Fibroblast of lung (primary cell): ENCODE measurements at regions not wholly inside any gene's neighbourhood (a gene's known extent, or its start where the extent isn't known, plus 50 kb on each side); places are given as distances from the start of the nearest gene placed in this dataset.

Source experiments
- DNase-seq, 2 donors: peaks; one replicate each; pipeline versions ENCODE4 v3.0.0 to v3.0.0-alpha.2; 2010; ENCODE audit warnings: low read depth in 2 of 2
- H2AFZ ChIP-seq: 2 replicates; pipeline ENCODE4 v1.5.1; 2012; ENCODE audit warnings: low read length, control low read depth, inconsistent platforms
- H3K27ac ChIP-seq: 2 replicates; pipeline ENCODE4 v1.5.1; 2011; ENCODE audit warnings: low read length, control low read depth; ENCODE audit not compliant: insufficient read depth
- H3K27me3 ChIP-seq: 2 replicates; pipeline ENCODE4 v1.5.1; 2011; ENCODE audit warnings: mild to moderate bottlenecking, low read length; ENCODE audit not compliant: control insufficient read depth, insufficient read depth
- H3K36me3 ChIP-seq: 2 replicates; pipeline ENCODE4 v1.5.1; 2011; ENCODE audit warnings: low read length; ENCODE audit not compliant: control insufficient read depth, insufficient read depth
- H3K4me1 ChIP-seq: 2 replicates; pipeline ENCODE4 v1.5.1; 2011; ENCODE audit warnings: low read length; ENCODE audit not compliant: control insufficient read depth, insufficient read depth; ENCODE audit errors: extremely low read depth
- H3K4me2 ChIP-seq: 2 replicates; pipeline ENCODE4 v1.5.1; 2011; ENCODE audit warnings: low read length, control low read depth; ENCODE audit not compliant: insufficient read depth; ENCODE audit errors: extremely low read depth
- H3K4me3 ChIP-seq, 4 experiments: fragments of 200-600 bp in 1 of 4; sonication (generic) in 1 of 4; replicated peaks in 1 of 4; 2 replicates each; pipeline ENCODE4 v1.5.1; 2011 to 2016; ENCODE audit warnings: low read length in 4 of 4, low read depth in 3 of 4, mild to moderate bottlenecking in 3 of 4, control low read depth in 2 of 4, inconsistent platforms in 1 of 4, mixed read lengths in 1 of 4; ENCODE audit not compliant: insufficient read depth in 1 of 4; ENCODE audit errors: control extremely low read depth in 1 of 4
- H3K79me2 ChIP-seq: 2 replicates; pipeline ENCODE4 v1.5.1; 2012; ENCODE audit warnings: mild to moderate bottlenecking, low read length, inconsistent platforms; ENCODE audit not compliant: control insufficient read depth, insufficient read depth
- H3K9ac ChIP-seq: 2 replicates; pipeline ENCODE4 v1.5.1; 2011; ENCODE audit warnings: mild to moderate bottlenecking, low read length, control low read depth; ENCODE audit not compliant: insufficient read depth
- H3K9me3 ChIP-seq: 2 replicates; pipeline ENCODE4 v1.5.1; 2012; ENCODE audit warnings: low read depth, low read length; ENCODE audit not compliant: control insufficient read depth, insufficient read depth
- H4K20me1 ChIP-seq: 2 replicates; pipeline ENCODE4 v1.5.1; 2011; ENCODE audit warnings: low read length; ENCODE audit not compliant: control insufficient read depth, insufficient read depth; ENCODE audit errors: extremely low read depth
- EZH2 ChIP-seq: IDR thresholded peaks from 2 replicates; pipeline ENCODE4 v1.5.1; 2012; ENCODE audit warnings: low read length, control low read depth, mild to moderate bottlenecking; ENCODE audit errors: missing control alignments
- TF ChIP-seq, protein P1 (sequence below), 2 donors: IDR thresholded peaks in 1 of 2; conservative IDR thresholded peaks in 1 of 2; 1 replicate in 1 of 2; 2 replicates in 1 of 2; pipeline ENCODE4 v1.5.1; 2011 to 2012; ENCODE audit warnings: low read length in 2 of 2, control low read depth in 1 of 2, inconsistent platforms in 1 of 2, low read depth in 1 of 2, mild to moderate bottlenecking in 1 of 2

DNA sequence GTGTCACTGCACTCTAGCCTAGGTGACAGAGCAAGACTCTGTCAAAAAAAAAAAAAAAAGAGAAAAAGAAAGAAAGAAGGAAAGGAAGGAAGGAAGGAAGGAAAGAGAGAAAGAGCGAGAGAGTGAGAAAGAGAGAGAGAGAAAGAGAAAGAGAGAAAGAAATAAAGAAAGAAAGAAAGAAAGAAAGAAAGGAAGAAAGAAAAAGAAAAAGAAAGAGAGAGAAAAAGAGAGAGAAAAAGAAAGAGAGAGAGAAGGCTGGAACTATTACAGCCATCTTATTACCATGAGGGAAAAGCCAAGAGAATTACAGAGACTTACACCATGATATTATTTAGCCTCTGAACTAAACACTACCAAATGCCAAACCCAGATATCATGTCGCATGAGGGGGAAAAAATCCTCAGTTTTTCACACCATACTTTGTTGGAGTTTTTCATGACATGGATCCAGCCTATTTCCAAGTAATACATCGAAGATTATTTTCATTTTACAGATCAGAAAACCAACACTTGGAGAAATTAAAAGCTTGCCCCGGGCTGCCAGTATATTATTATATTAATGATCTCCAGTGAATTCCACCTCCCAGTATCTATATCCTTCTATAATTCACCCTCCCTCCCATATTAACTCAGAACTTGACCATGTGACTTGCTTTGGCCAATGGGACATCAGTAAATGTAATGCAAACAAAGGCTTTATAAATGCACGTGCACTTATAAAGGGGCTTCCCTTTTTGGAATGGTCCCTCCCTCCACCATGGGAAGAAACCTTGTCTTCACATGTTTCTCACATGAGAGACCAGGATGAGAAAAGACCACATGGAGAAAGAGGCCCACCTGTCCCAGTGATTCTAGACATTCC, 148.6 kb downstream of the MIS18A start:
- Histone ChIP-seq H3K79me2 (no peaks in the 10 kb centered on the region), H3K4me3 (no peak overlapping the region), H3K4me2 (no peak overlapping the region), H3K9ac (no peak overlapping the region), H2AFZ (no peak overlapping the region), H4K20me1 (no peaks in the 10 kb centered on the region), H3K9me3 (no peaks in the 10 kb centered on the region), H3K36me3 (no peaks in the 10 kb centered on the region), H3K27me3 (no peaks in the 10 kb centered on the region), H3K4me1 (no peaks in the 10 kb centered on the region), H3K27ac (no peak overlapping the region)
- TF ChIP-seq, protein P1, sequence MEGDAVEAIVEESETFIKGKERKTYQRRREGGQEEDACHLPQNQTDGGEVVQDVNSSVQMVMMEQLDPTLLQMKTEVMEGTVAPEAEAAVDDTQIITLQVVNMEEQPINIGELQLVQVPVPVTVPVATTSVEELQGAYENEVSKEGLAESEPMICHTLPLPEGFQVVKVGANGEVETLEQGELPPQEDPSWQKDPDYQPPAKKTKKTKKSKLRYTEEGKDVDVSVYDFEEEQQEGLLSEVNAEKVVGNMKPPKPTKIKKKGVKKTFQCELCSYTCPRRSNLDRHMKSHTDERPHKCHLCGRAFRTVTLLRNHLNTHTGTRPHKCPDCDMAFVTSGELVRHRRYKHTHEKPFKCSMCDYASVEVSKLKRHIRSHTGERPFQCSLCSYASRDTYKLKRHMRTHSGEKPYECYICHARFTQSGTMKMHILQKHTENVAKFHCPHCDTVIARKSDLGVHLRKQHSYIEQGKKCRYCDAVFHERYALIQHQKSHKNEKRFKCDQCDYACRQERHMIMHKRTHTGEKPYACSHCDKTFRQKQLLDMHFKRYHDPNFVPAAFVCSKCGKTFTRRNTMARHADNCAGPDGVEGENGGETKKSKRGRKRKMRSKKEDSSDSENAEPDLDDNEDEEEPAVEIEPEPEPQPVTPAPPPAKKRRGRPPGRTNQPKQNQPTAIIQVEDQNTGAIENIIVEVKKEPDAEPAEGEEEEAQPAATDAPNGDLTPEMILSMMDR (conservative IDR thresholded peaks at IDR 0.05 in 1 of 2, IDR thresholded peaks at IDR 0.05 in 1 of 2; ENCODE audit: low read depth in 1 of 2, low read length in 2 of 2), result no peak
- no peak for TF ChIP-seq EZH2
- DNase-seq, result no peak

DNA sequence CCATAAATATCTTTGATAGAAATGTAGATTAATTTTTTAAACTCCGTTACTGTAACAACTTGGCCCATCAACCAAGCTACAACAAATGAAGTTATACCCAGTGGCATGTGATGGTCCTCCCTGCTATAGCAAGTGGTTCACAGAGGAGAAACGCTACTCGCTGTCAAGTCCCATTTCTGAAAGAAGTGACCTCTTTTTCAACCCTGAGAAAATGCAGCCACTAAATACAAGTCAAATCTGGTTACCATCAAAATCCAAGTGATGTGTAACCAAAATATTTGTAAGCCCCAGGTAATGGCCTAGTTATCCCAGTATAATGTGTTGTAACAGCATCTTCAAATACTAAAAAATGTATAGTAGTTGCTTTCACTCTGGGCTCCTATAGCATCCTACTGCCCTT, 151.8 kb downstream of the MIS18A start:
- no peak overlapping the region for H2AFZ ChIP-seq
- H4K20me1 ChIP-seq, result no peaks in the 10 kb centered on the region
- no peak overlapping the region for H3K4me3 ChIP-seq
- no peaks in the 10 kb centered on the region for H3K9me3 ChIP-seq
- TF ChIP-seq EZH2, result no peak
- TF ChIP-seq, protein P1 (conservative IDR thresholded peaks at IDR 0.05 in 1 of 2, IDR thresholded peaks at IDR 0.05 in 1 of 2; ENCODE audit: low read depth in 1 of 2, low read length in 2 of 2), result no peak
- no peak overlapping the region for H3K9ac ChIP-seq
- H3K36me3 ChIP-seq, result no peaks in the 10 kb centered on the region
- H3K4me1 ChIP-seq, result no peaks in the 10 kb centered on the region
- no peaks in the 10 kb centered on the region for H3K79me2 ChIP-seq
- DNase-seq, result no peak
- no peak overlapping the region for H3K4me2 ChIP-seq
- H3K27ac ChIP-seq, result no peak overlapping the region
- no peaks in the 10 kb centered on the region for H3K27me3 ChIP-seq

DNA sequence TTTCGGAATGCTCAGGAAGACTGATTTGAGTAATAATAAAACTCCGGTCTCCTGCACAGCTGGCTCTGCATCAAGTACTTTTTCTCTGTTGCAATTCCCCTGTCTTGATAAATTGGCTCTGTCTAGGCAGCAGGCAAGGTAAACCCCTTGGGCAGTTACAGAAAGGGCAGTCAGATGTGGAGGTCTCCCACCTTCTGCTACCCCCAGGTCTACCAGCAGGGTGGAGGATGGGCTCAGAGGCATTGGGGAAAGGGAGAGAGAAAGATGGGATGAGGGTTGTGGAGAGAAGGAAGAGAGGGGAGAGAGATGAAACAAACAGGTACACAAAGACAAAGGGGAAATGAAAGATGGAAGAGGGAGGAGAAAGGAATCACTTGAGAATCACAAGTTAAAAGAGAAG, 156.8 kb downstream of the MIS18A start:
- no peak for TF ChIP-seq EZH2
- TF ChIP-seq, protein P1 (conservative IDR thresholded peaks at IDR 0.05 in 1 of 2, IDR thresholded peaks at IDR 0.05 in 1 of 2; ENCODE audit: low read depth in 1 of 2, low read length in 2 of 2), result no peak

More for the DNA sequence above, 156.8 kb downstream of the MIS18A start:
- H3K36me3 ChIP-seq, result no peaks in the 10 kb centered on the region
- H3K79me2 ChIP-seq, result no peaks in the 10 kb centered on the region
- no peak for DNase-seq
- H3K9ac ChIP-seq, result no peak overlapping the region
- H4K20me1 ChIP-seq, result no peaks in the 10 kb centered on the region
- H3K9me3 ChIP-seq, result no peaks in the 10 kb centered on the region
- no peak overlapping the region for H2AFZ ChIP-seq
- no peak overlapping the region for H3K27ac ChIP-seq
- no peaks in the 10 kb centered on the region for H3K4me1 ChIP-seq
- H3K4me2 ChIP-seq, result no peak overlapping the region
- H3K4me3 ChIP-seq, result no peak overlapping the region
- H3K27me3 ChIP-seq, result no peaks in the 10 kb centered on the region
